Smooth muscle cell (in vitro differentiated cells): ENCODE measurements at regions not wholly inside any gene's neighbourhood (a gene's known extent, or its start where the extent isn't known, plus 50 kb on each side); places are given as distances from the start of the nearest gene placed in this dataset.

Source experiments
- DNase-seq: peaks from one replicate; lab custom pipeline; 2025; ENCODE audit not compliant: unreplicated experiment; lab: John Stamatoyannopoulos, UW
- H2AFZ ChIP-seq: fragments of 200-600 bp; sonication (generic); 2 replicates; pipeline ENCODE4 v1.6.0; 2016; ENCODE audit warnings: antibody characterized with exemption, low read depth, mild to moderate bottlenecking
- H3F3A ChIP-seq: fragments of 200-600 bp; sonication (generic); 2 replicates; pipeline ENCODE4 v1.6.0; 2017; ENCODE audit warnings: antibody characterized with exemption, low read depth
- H3K27ac ChIP-seq: fragments of 200-600 bp; sonication (generic); 2 replicates; pipeline ENCODE4 v1.5.1; 2016; ENCODE audit warnings: low read depth, mild to moderate bottlenecking
- H3K27me3 ChIP-seq: fragments of 200-600 bp; sonication (generic); 2 replicates; pipeline ENCODE4 v1.6.1; 2016; ENCODE audit warnings: low read depth, mild to moderate bottlenecking
- H3K36me3 ChIP-seq: fragments of 200-600 bp; sonication (generic); 2 replicates; pipeline ENCODE4 v1.5.1; 2016; ENCODE audit warnings: low read depth
- H3K4me1 ChIP-seq: fragments of 200-600 bp; sonication (generic); 2 replicates; pipeline ENCODE4 v1.5.1; 2016; ENCODE audit warnings: low read depth
- H3K4me2 ChIP-seq: fragments of 200-600 bp; sonication (generic); 2 replicates; pipeline ENCODE4 v1.6.0; 2016; ENCODE audit warnings: mild to moderate bottlenecking
- H3K4me3 ChIP-seq: fragments of 200-600 bp; sonication (generic); 2 replicates; pipeline ENCODE4 v1.5.1; 2016; ENCODE audit warnings: mild to moderate bottlenecking
- H3K79me2 ChIP-seq: fragments of 200-600 bp; sonication (generic); 2 replicates; pipeline ENCODE4 v1.6.0; 2016; ENCODE audit warnings: low read depth, mild to moderate bottlenecking
- H3K9ac ChIP-seq: fragments of 200-600 bp; sonication (generic); 2 replicates; pipeline ENCODE4 v1.6.0; 2016; ENCODE audit warnings: low read depth
- H3K9me3 ChIP-seq: fragments of 200-600 bp; sonication (generic); replicated peaks from 2 replicates; pipeline ENCODE4 v1.5.1; 2016; ENCODE audit warnings: low read depth
- H4K20me1 ChIP-seq: fragments of 200-600 bp; sonication (generic); 2 replicates; pipeline ENCODE4 v1.6.0; 2016; ENCODE audit warnings: low read depth
- WGBS: methylation state at CpG from one replicate; pipeline ENCODE4 v1.1.7; 2016; ENCODE audit warnings: low lambda C conversion rate; 5-methylcytosine and 5-hydroxymethylcytosine counted together
- TF ChIP-seq, protein P1 (sequence below): fragments of 200-600 bp; sonication (generic); IDR thresholded peaks from 2 replicates; pipeline ENCODE4 v1.5.1; 2017; ENCODE audit warnings: borderline replicate concordance, mild to moderate bottlenecking, antibody characterized with exemption; ENCODE audit not compliant: insufficient read depth, poor library complexity, severe bottlenecking

- TF ChIP-seq, protein P1, sequence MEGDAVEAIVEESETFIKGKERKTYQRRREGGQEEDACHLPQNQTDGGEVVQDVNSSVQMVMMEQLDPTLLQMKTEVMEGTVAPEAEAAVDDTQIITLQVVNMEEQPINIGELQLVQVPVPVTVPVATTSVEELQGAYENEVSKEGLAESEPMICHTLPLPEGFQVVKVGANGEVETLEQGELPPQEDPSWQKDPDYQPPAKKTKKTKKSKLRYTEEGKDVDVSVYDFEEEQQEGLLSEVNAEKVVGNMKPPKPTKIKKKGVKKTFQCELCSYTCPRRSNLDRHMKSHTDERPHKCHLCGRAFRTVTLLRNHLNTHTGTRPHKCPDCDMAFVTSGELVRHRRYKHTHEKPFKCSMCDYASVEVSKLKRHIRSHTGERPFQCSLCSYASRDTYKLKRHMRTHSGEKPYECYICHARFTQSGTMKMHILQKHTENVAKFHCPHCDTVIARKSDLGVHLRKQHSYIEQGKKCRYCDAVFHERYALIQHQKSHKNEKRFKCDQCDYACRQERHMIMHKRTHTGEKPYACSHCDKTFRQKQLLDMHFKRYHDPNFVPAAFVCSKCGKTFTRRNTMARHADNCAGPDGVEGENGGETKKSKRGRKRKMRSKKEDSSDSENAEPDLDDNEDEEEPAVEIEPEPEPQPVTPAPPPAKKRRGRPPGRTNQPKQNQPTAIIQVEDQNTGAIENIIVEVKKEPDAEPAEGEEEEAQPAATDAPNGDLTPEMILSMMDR: no peak
These were observed 518.5 kb downstream of the PREX1 start for GRCh38 chr20:48309293-48309692.

GRCh38 chr20:48308882-48309281, 518.9 kb downstream of the PREX1 start:
- H3K27ac ChIP-seq: no peak overlapping the region
- no peak overlapping the region for H3K4me3 ChIP-seq
- no peaks in the 10 kb centered on the region for H3K36me3 ChIP-seq
- H2AFZ ChIP-seq: no peak overlapping the region
- DNase-seq: no peak
- 64% methylated on average over 6 of the region's 6 CpGs for WGBS
- H3K79me2 ChIP-seq: no peaks in the 10 kb centered on the region
- no peaks in the 10 kb centered on the region for H3K9me3 ChIP-seq
- H4K20me1 ChIP-seq: no peaks in the 10 kb centered on the region
- no peaks in the 10 kb centered on the region for H3K27me3 ChIP-seq
- no peak overlapping the region for H3K4me2 ChIP-seq
- no peaks in the 10 kb centered on the region for H3F3A ChIP-seq
- TF ChIP-seq, protein P1: no peak
- no peaks in the 10 kb centered on the region for H3K4me1 ChIP-seq
- no peak overlapping the region for H3K9ac ChIP-seq

More at GRCh38 chr20:48309293-48309692, 518.5 kb downstream of the PREX1 start:
- H3K9ac ChIP-seq: no peak overlapping the region
- H2AFZ ChIP-seq: no peak overlapping the region
- DNase-seq: no peak
- no peak overlapping the region for H3K27ac ChIP-seq
- H3K4me1 ChIP-seq: no peaks in the 10 kb centered on the region
- H3F3A ChIP-seq: no peaks in the 10 kb centered on the region
- H3K4me3 ChIP-seq: no peak overlapping the region
- 87% methylated on average over 5 of the region's 5 CpGs for WGBS
- H3K9me3 ChIP-seq: no peaks in the 10 kb centered on the region
- no peaks in the 10 kb centered on the region for H3K36me3 ChIP-seq
- no peaks in the 10 kb centered on the region for H4K20me1 ChIP-seq
- H3K27me3 ChIP-seq: no peaks in the 10 kb centered on the region
- H3K4me2 ChIP-seq: no peak overlapping the region
- H3K79me2 ChIP-seq: no peaks in the 10 kb centered on the region

DNA sequence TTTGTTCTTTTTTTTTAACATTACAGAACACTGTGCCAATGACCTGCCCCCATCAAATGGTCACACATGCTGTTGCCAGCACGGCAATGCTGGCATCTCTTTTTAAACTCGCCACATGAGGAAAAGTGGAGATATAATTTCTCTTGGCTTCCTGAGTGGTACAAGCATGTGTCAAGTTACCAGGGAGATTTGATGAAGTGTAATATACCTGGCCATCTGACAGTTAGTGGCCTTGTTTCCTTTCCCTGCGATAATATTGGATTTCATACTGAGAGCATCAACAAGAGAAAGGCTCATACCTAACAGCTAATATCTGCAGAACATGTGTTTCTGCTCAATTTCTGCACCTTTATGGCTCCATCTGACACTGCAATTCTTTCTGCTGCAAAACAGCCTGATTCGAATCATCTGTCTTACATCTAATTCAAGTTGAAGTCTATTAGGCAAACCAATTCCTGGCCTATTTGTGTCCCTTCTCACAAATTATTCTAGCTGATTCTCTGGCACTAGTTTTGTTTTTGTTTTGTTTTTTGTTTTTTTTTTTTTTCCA, 519.5 kb downstream of the PREX1 start:
- Histone ChIP-seq H3K4me2 (no peak overlapping the region), H2AFZ (no peak overlapping the region), H4K20me1 (no peaks in the 10 kb centered on the region), H3K4me1 (no peaks in the 10 kb centered on the region), H3F3A (no peaks in the 10 kb centered on the region), H3K9ac (no peak overlapping the region), H3K79me2 (no peaks in the 10 kb centered on the region), H3K36me3 (no peaks in the 10 kb centered on the region), H3K27me3 (no peaks in the 10 kb centered on the region), H3K27ac (no peak overlapping the region), H3K9me3 (no peaks in the 10 kb centered on the region), H3K4me3 (no peak overlapping the region)
- TF ChIP-seq, protein P1: no peak
- no peak for DNase-seq
- WGBS: 96% methylated on average over 4 of the region's 4 CpGs

- no peak for DNase-seq
- Histone ChIP-seq H3F3A (no peaks in the 10 kb centered on the region), H2AFZ (no peak overlapping the region), H3K4me1 (no peaks in the 10 kb centered on the region), H3K4me3 (no peak overlapping the region), H3K9ac (no peak overlapping the region), H3K9me3 (no peaks in the 10 kb centered on the region), H4K20me1 (no peaks in the 10 kb centered on the region), H3K27ac (no peak overlapping the region), H3K4me2 (no peak overlapping the region), H3K36me3 (no peaks in the 10 kb centered on the region), H3K27me3 (no peaks in the 10 kb centered on the region), H3K79me2 (no peaks in the 10 kb centered on the region)
- 89% methylated on average over 10 of the region's 10 CpGs for WGBS
- TF ChIP-seq, protein P1: no peak
These were observed 520.5 kb downstream of the PREX1 start for GRCh38 chr20:48307277-48307676.
